ENCODE measurements at regions not wholly inside any gene's neighbourhood (a gene's known extent, or its start where the extent isn't known, plus 50 kb on each side); places are given as distances from the start of the nearest gene placed in this dataset.
"Not testable (repeated sequence)": the region's sequence is repeated elsewhere in the genome, so short reads cannot be mapped to it uniquely, and the experiment has no call there.

DNA sequence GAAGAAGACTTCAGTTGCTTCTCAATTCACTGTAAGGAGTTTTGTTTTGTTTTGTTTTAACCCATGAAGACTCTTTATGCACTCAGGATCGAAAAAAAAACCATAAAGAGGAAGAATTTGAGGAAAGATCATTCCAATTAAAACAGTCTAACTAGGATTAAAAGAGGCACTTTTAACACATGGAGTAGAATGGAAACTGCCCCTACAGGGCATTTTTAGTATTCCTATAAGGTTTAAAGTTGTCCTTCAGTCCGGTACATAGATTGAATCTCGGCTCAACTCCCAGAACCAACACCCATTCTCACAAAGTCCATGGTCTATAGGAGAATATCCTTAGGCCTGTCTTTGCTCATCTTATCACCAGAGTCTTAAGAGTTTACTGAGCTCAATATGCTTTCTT lies 469.6 kb downstream of the DTWD2 start:
- no peak overlapping the region for H3K4me3 Mint-ChIP-seq (ENCODE audit: low read depth, unreplicated experiment)
- DNase-seq = no peak
- BruUV-seq (replicated peaks) = no TSS peak
- TF ChIP-seq, protein P1, sequence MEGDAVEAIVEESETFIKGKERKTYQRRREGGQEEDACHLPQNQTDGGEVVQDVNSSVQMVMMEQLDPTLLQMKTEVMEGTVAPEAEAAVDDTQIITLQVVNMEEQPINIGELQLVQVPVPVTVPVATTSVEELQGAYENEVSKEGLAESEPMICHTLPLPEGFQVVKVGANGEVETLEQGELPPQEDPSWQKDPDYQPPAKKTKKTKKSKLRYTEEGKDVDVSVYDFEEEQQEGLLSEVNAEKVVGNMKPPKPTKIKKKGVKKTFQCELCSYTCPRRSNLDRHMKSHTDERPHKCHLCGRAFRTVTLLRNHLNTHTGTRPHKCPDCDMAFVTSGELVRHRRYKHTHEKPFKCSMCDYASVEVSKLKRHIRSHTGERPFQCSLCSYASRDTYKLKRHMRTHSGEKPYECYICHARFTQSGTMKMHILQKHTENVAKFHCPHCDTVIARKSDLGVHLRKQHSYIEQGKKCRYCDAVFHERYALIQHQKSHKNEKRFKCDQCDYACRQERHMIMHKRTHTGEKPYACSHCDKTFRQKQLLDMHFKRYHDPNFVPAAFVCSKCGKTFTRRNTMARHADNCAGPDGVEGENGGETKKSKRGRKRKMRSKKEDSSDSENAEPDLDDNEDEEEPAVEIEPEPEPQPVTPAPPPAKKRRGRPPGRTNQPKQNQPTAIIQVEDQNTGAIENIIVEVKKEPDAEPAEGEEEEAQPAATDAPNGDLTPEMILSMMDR (IDR thresholded peaks at IDR 0.05; ENCODE audit: unreplicated experiment) = no peak
- intact Hi-C loops (cut with micrococcal nuclease; ENCODE audit: unreplicated experiment) = no loop called here
- H3K27ac Mint-ChIP-seq (ENCODE audit: unreplicated experiment) = no peak overlapping the region
- peaks cover 18% of the 10 kb centered on the region for H3K9me3 Mint-ChIP-seq (ENCODE audit: low read depth, unreplicated experiment)
- CTCF ChIA-PET = no interaction called here
- H3K4me1 Mint-ChIP-seq (ENCODE audit: low read depth, unreplicated experiment) = no peaks in the 10 kb centered on the region
- no peaks in the 10 kb centered on the region for H3K27me3 Mint-ChIP-seq (ENCODE audit: unreplicated experiment)
- no peaks in the 10 kb centered on the region for H3K36me3 Mint-ChIP-seq (ENCODE audit: insufficient read depth, unreplicated experiment)

DNA sequence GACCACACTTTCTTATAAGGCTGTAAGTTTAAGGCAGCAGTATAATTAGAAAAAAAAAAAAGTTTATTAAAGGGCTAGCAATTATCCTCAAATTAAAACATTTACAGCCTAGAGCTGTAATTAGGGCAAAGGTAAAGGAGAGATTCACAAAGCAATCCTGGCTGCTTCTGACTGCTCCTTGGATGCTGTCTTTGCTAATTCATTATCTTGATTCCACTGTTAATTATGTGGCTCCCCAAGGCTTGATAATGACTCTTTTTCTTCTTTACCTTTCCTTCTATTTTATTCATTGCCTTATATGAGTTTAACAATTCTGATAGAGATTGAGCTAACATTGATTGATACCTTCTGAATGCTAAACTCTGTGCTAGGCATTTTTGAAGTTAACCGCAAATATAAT lies 476.5 kb downstream of the DTWD2 start:
- Mint-ChIP-seq H3K9me3 (ENCODE audit: low read depth, unreplicated experiment) (peaks cover 11% of the 10 kb centered on the region), H3K4me3 (ENCODE audit: low read depth, unreplicated experiment) (no peak overlapping the region), H3K27me3 (ENCODE audit: unreplicated experiment) (no peaks in the 10 kb centered on the region), H3K27ac (ENCODE audit: unreplicated experiment) (no peak overlapping the region), H3K36me3 (ENCODE audit: insufficient read depth, unreplicated experiment) (no peaks in the 10 kb centered on the region), H3K4me1 (ENCODE audit: low read depth, unreplicated experiment) (no peaks in the 10 kb centered on the region)
- BruUV-seq (replicated peaks) = no TSS peak
- CTCF ChIA-PET = no interaction called here
- TF ChIP-seq, protein P1 (IDR thresholded peaks at IDR 0.05; ENCODE audit: unreplicated experiment) = no peak
- DNase-seq = no peak
- intact Hi-C loops (cut with micrococcal nuclease; ENCODE audit: unreplicated experiment) = no loop called here

DNA sequence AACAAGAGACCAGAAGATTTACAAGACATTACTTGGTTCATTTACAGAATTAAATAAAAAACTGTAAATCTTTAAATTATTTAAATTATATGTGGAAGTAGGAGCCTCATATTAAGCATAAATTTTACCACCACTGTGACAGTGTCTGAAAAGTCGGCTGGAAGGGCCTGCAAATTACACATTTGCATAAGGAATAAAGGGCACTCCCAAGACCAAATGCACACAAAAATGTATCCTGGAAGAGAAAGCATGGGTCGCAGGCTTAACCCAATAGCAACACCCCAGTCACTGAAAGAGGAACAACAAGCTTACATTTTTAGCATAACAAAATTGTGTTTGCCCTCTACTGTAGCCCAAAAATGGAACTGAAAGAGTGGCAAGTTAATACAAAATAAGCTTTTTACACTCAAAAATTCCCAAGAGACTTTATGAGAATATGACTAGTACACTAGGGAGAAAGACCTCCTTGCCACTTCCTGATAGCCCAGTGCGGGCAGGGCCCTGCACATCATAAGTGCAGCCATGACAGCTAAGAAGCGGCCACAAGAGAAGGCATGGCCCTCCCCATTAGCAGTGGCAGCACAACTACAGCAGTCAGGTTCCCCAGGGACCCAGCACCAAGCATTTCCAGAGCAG lies 482.0 kb downstream of the DTWD2 start:
- Mint-ChIP-seq H3K36me3 (ENCODE audit: insufficient read depth, unreplicated experiment) (no peaks in the 10 kb centered on the region), H3K4me1 (ENCODE audit: low read depth, unreplicated experiment) (no peaks in the 10 kb centered on the region), H3K4me3 (ENCODE audit: low read depth, unreplicated experiment) (no peak overlapping the region), H3K9me3 (ENCODE audit: low read depth, unreplicated experiment) (peaks cover 17% of the 10 kb centered on the region), H3K27ac (ENCODE audit: unreplicated experiment) (no peak overlapping the region), H3K27me3 (ENCODE audit: unreplicated experiment) (no peaks in the 10 kb centered on the region)
- DNase-seq = no peak
- intact Hi-C loops (cut with micrococcal nuclease; ENCODE audit: unreplicated experiment) = no loop called here
- CTCF ChIA-PET = no interaction called here
- BruUV-seq (replicated peaks) = no TSS peak
- TF ChIP-seq, protein P1 (IDR thresholded peaks at IDR 0.05; ENCODE audit: unreplicated experiment) = no peak

- H3K4me3 Mint-ChIP-seq (ENCODE audit: low read depth, unreplicated experiment); CTCF ChIA-PET; H3K27me3 Mint-ChIP-seq (ENCODE audit: unreplicated experiment); H3K27ac Mint-ChIP-seq (ENCODE audit: unreplicated experiment); H3K36me3 Mint-ChIP-seq (ENCODE audit: insufficient read depth, unreplicated experiment); DNase-seq; H3K4me1 Mint-ChIP-seq (ENCODE audit: low read depth, unreplicated experiment); intact Hi-C loops (cut with micrococcal nuclease; ENCODE audit: unreplicated experiment); BruUV-seq (replicated peaks): not testable (repeated sequence)
- peaks cover 20% of the 10 kb centered on the region for H3K9me3 Mint-ChIP-seq (ENCODE audit: low read depth, unreplicated experiment)
These were observed 486.1 kb downstream of the DTWD2 start for GRCh38 chr5:118502232-118502631.

DNA sequence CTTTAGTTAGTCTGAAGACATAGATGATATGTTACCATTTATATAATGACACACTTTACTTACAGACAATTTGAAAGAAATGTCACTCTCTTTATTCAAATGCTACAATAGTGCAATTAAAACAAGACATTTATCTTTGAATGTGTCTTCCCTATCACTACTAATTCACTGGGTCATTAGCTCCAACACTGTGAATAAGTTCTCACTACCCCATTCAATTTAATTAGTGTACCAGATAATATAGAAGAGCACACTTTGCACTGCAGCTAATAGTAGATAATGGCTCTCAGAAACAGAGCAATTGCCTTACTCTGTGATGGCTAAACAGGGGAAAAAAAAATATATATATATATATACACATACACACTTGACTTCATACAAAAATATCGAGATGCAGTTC lies 497.0 kb downstream of the DTWD2 start:
- no peak for DNase-seq
- H3K36me3 Mint-ChIP-seq (ENCODE audit: insufficient read depth, unreplicated experiment) = no peaks in the 10 kb centered on the region
- no peak overlapping the region for H3K27ac Mint-ChIP-seq (ENCODE audit: unreplicated experiment)
- H3K4me1 Mint-ChIP-seq (ENCODE audit: low read depth, unreplicated experiment) = no peaks in the 10 kb centered on the region
- no TSS peak for BruUV-seq (replicated peaks)
- TF ChIP-seq, protein P1 (IDR thresholded peaks at IDR 0.05; ENCODE audit: unreplicated experiment) = no peak
- no peaks in the 10 kb centered on the region for H3K27me3 Mint-ChIP-seq (ENCODE audit: unreplicated experiment)
- H3K4me3 Mint-ChIP-seq (ENCODE audit: low read depth, unreplicated experiment) = no peak overlapping the region
- H3K9me3 Mint-ChIP-seq (ENCODE audit: low read depth, unreplicated experiment) = peaks cover 15% of the 10 kb centered on the region
- CTCF ChIA-PET = no interaction called here
- intact Hi-C loops (cut with micrococcal nuclease; ENCODE audit: unreplicated experiment) = no loop called here
